GM12891 (cell line): ENCODE measurements at regions not wholly inside any gene's neighbourhood (a gene's known extent, or its start where the extent isn't known, plus 50 kb on each side); places are given as distances from the start of the nearest gene placed in this dataset.

ENCODE experiments used
- PAX5 ChIP-seq: IDR thresholded peaks from 2 replicates; pipeline ENCODE4 v1.6.1; 2011; ENCODE audit warnings: low read length, moderate library complexity, mild to moderate bottlenecking; ENCODE audit not compliant: insufficient read depth, severe bottlenecking
- POLR2A ChIP-seq: IDR thresholded peaks from 2 replicates; pipeline ENCODE4 v1.6.1; 2011; ENCODE audit warnings: low read depth, low read length, control low read depth
- POLR2AphosphoS5 ChIP-seq: IDR thresholded peaks from 2 replicates; pipeline ENCODE4 v1.6.1; 2011; ENCODE audit warnings: low read depth, low read length, control low read depth
- POU2F2 ChIP-seq: IDR thresholded peaks from 2 replicates; pipeline ENCODE4 v1.6.1; 2011; ENCODE audit warnings: low read depth, mild to moderate bottlenecking, control low read depth, low read length, moderate library complexity
- TAF1 ChIP-seq: IDR thresholded peaks from 2 replicates; pipeline ENCODE4 v1.6.1; 2011; ENCODE audit warnings: low read depth, low read length, control low read depth

DNA sequence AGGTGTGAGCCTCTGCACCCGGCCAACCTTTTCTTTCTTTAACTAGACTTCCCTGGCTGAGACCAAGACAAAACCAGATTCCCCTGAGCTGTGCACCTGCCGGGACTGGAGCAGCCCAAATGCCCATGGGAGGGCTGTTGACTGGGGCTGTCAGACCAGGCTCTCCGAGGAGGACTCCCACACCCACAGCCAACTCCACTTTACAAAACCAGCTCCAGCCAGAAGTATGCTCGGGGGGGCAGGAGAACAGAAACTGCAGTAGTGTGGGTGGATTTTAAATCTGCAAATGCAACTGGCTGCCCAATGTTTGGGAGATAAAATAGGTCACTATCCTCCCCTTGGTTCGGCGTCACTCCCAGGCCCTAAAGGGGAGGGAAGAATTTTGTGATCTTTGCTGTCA is 78.5 kb downstream of the VCPKMT start:
- no peak for TF ChIP-seq POLR2AphosphoS5
- TF ChIP-seq POU2F2 = no peak
- TF ChIP-seq POLR2A = no peak
- TF ChIP-seq TAF1 = no peak
- TF ChIP-seq PAX5 = no peak
